Caco-2 (cell line): ENCODE measurements at regions not wholly inside any gene's neighbourhood (a gene's known extent, or its start where the extent isn't known, plus 50 kb on each side); places are given as distances from the start of the nearest gene placed in this dataset.

Experiments
- BruUV-seq: library from RNA; stranded (reverse); fragments of 400-500 nt; replicated peaks from 2 replicates; lab custom pipeline; 2021; lab: Mats Ljungman, UMichigan
- CTCF ChIA-PET: fragments of 300-600 bp; sonication (Branson Sonifier 250); formaldehyde crosslinking; loops from one replicate; lab custom pipeline; 2022; ENCODE audit warnings: antibody characterized with exemption; lab: Charles Lee
- POLR2A ChIA-PET: fragments of 300-600 bp; sonication (Branson Sonifier 250); formaldehyde crosslinking; loops from one replicate; lab custom pipeline; 2022; ENCODE audit warnings: antibody characterized with exemption; lab: Charles Lee
- DNase-seq, 2 experiments: peaks; one replicate each; pipeline versions ENCODE4 v3.0.0 to v3.0.0-alpha.2; 2020 to 2022
- H3K27me3 ChIP-seq: replicated peaks from 2 replicates; pipeline ENCODE4 v1.6.0; 2011; ENCODE audit warnings: low read length; ENCODE audit not compliant: control insufficient read depth, insufficient read depth
- H3K36me3 ChIP-seq: 2 replicates; pipeline ENCODE4 v1.5.1; 2011; ENCODE audit warnings: low read length; ENCODE audit not compliant: control insufficient read depth, insufficient read depth
- H3K4me1 ChIP-seq: fragments of 250-450 bp; sonication (Bioruptor Pico); 2 replicates; pipeline ENCODE4 v1.5.1; 2020; ENCODE audit warnings: mild to moderate bottlenecking
- H3K4me3 ChIP-seq: 2 replicates; pipeline ENCODE4 v1.5.1; 2011; ENCODE audit warnings: low read depth, mild to moderate bottlenecking, control low read depth, low read length
- H3K9me3 ChIP-seq: fragments of 250-450 bp; sonication (Bioruptor Pico); 2 replicates; pipeline ENCODE4 v1.5.1; 2020; ENCODE audit warnings: mild to moderate bottlenecking, moderate library complexity
- H3K27ac Mint-ChIP-seq: one replicate; pipeline ENCODE4 v1.8.0; 2022; ENCODE audit warnings: mixed read lengths; ENCODE audit not compliant: unreplicated experiment
- H3K27me3 Mint-ChIP-seq: one replicate; pipeline ENCODE4 v1.8.0; 2022; ENCODE audit warnings: mixed read lengths; ENCODE audit not compliant: insufficient read depth, unreplicated experiment
- H3K36me3 Mint-ChIP-seq: one replicate; pipeline ENCODE4 v1.8.0; 2022; ENCODE audit warnings: mild to moderate bottlenecking, mixed read lengths; ENCODE audit not compliant: insufficient read depth, unreplicated experiment
- H3K4me1 Mint-ChIP-seq: one replicate; pipeline ENCODE4 v1.8.0; 2022; ENCODE audit warnings: low read depth, mixed read lengths; ENCODE audit not compliant: unreplicated experiment
- H3K4me3 Mint-ChIP-seq: one replicate; pipeline ENCODE4 v1.8.0; 2022; ENCODE audit warnings: mild to moderate bottlenecking, moderate library complexity, mixed read lengths; ENCODE audit not compliant: unreplicated experiment
- H3K9me3 Mint-ChIP-seq: one replicate; pipeline ENCODE4 v1.8.0; 2022; ENCODE audit warnings: mixed read lengths; ENCODE audit not compliant: unreplicated experiment
- CTCF ChIP-seq, 2 experiments: fragments of 200-600 bp in 1 of 2; IDR thresholded peaks; 1 replicate in 1 of 2; 2 replicates in 1 of 2; pipeline versions ENCODE4 v1.5.1 to v1.8.0; 2011 to 2022; ENCODE audit warnings: antibody characterized with exemption in 1 of 2, control low read depth in 1 of 2, inconsistent platforms in 1 of 2, low read depth in 1 of 2, low read length in 1 of 2, mild to moderate bottlenecking in 1 of 2, moderate library complexity in 1 of 2; ENCODE audit not compliant: insufficient read depth in 1 of 2, severe bottlenecking in 1 of 2, unreplicated experiment in 1 of 2
- intact Hi-C: fragments of 100-400 bp; cut with micrococcal nuclease; formaldehyde crosslinking; loops from one replicate; pipeline ENCODE4 v1.10.0; 2022; ENCODE audit not compliant: unreplicated experiment

GRCh38 chr11:81967242-81967641, 766.4 kb downstream of the FAM181B start:
- Mint-ChIP-seq H3K27ac (no peak overlapping the region), H3K36me3 (no peaks in the 10 kb centered on the region), H3K9me3 (no peaks in the 10 kb centered on the region), H3K4me1 (no peaks in the 10 kb centered on the region), H3K4me3 (no peak overlapping the region), H3K27me3 (peaks cover 3% of the 10 kb centered on the region)
- Histone ChIP-seq H3K4me3 (no peak overlapping the region), H3K36me3 (no peaks in the 10 kb centered on the region), H3K27me3 (no peaks in the 10 kb centered on the region), H3K9me3 (no peaks in the 10 kb centered on the region), H3K4me1 (no peaks in the 10 kb centered on the region)
- intact Hi-C loops = loop anchor here (10.0 kb wide), 1 partner anchor 182 kb away; no protein-coding TSS in a partner anchor
- no peak for DNase-seq
- no peak for TF ChIP-seq CTCF (IDR thresholded peaks at IDR 0.05; ENCODE audit: insufficient read depth in 1 of 2, low read depth in 1 of 2, low read length in 1 of 2, severe bottlenecking in 1 of 2, unreplicated experiment in 1 of 2)
- BruUV-seq = no TSS peak
- ChIA-PET CTCF (no interaction called here), POLR2A (no interaction called here)

- BruUV-seq = no TSS peak
- H3K4me1 ChIP-seq = no peaks in the 10 kb centered on the region
- H3K27me3 ChIP-seq = no peaks in the 10 kb centered on the region
- H3K9me3 Mint-ChIP-seq = no peaks in the 10 kb centered on the region
- H3K36me3 ChIP-seq = no peaks in the 10 kb centered on the region
- intact Hi-C loops = loop anchor here (10.0 kb wide), 1 partner anchor 182 kb away; no protein-coding TSS in a partner anchor
- CTCF ChIA-PET = no interaction called here
- DNase-seq = no peak
- POLR2A ChIA-PET = no interaction called here
- H3K36me3 Mint-ChIP-seq = no peaks in the 10 kb centered on the region
- no peak overlapping the region for H3K27ac Mint-ChIP-seq
- no peak overlapping the region for H3K4me3 ChIP-seq
- peaks cover 3% of the 10 kb centered on the region for H3K27me3 Mint-ChIP-seq
- no peak overlapping the region for H3K4me3 Mint-ChIP-seq
- no peaks in the 10 kb centered on the region for H3K9me3 ChIP-seq
- no peak for TF ChIP-seq CTCF (IDR thresholded peaks at IDR 0.05; ENCODE audit: insufficient read depth in 1 of 2, low read depth in 1 of 2, low read length in 1 of 2, severe bottlenecking in 1 of 2, unreplicated experiment in 1 of 2)
- no peaks in the 10 kb centered on the region for H3K4me1 Mint-ChIP-seq
Observed at GRCh38 chr11:81966340-81966739, 767.3 kb downstream of the FAM181B start.

GRCh38 chr11:81963018-81963417, 770.6 kb downstream of the FAM181B start:
- Histone ChIP-seq H3K36me3 (no peaks in the 10 kb centered on the region), H3K9me3 (no peaks in the 10 kb centered on the region), H3K4me3 (no peak overlapping the region), H3K4me1 (no peaks in the 10 kb centered on the region), H3K27me3 (no peaks in the 10 kb centered on the region)
- TF ChIP-seq CTCF (IDR thresholded peaks at IDR 0.05; ENCODE audit: insufficient read depth in 1 of 2, low read depth in 1 of 2, low read length in 1 of 2, severe bottlenecking in 1 of 2, unreplicated experiment in 1 of 2) = peak; percentile 51 to 56
- intact Hi-C loops = loop anchor here (10.0 kb wide), 1 partner anchor 178 kb away; no protein-coding TSS in a partner anchor
- BruUV-seq = no TSS peak
- ChIA-PET CTCF (no interaction called here), POLR2A (no interaction called here)
- H3K27me3 Mint-ChIP-seq = no peaks in the 10 kb centered on the region
- H3K27ac Mint-ChIP-seq = no peak overlapping the region
- H3K4me3 Mint-ChIP-seq = no peak overlapping the region
- H3K4me1 Mint-ChIP-seq = no peaks in the 10 kb centered on the region
- H3K9me3 Mint-ChIP-seq = no peaks in the 10 kb centered on the region
- DNase-seq = no peak
- H3K36me3 Mint-ChIP-seq = no peaks in the 10 kb centered on the region
